H1 (cell line): ENCODE measurements at regions not wholly inside any gene's neighbourhood (a gene's known extent, or its start where the extent isn't known, plus 50 kb on each side); places are given as distances from the start of the nearest gene placed in this dataset.

Source experiments
- ATF3 ChIP-seq: IDR thresholded peaks from 2 replicates; pipeline ENCODE4 v1.6.1; 2011; ENCODE audit warnings: low read depth, mild to moderate bottlenecking, low read length; ENCODE audit not compliant: insufficient read depth
- CBX5 ChIP-seq: fragments of 300-800, 300-1000 bp; sonication (generic); IDR thresholded peaks from 2 replicates; pipeline ENCODE4 v1.7.1; 2016; ENCODE audit warnings: antibody characterized with exemption, low read length, low read depth
- CHD7 ChIP-seq: fragments of 300-600 bp; sonication (generic); IDR thresholded peaks from 2 replicates; pipeline ENCODE4 v1.7.1; 2012; ENCODE audit warnings: low read length, moderate library complexity, mild to moderate bottlenecking, inconsistent platforms; ENCODE audit not compliant: insufficient replicate concordance
- POLR2A ChIP-seq, 2 experiments: IDR thresholded peaks; 1 replicate in 1 of 2; 2 replicates in 1 of 2; pipeline ENCODE4 v1.6.1; 2011; ENCODE audit warnings: low read depth in 2 of 2, low read length in 2 of 2, mild to moderate bottlenecking in 2 of 2; ENCODE audit errors: control extremely low read depth in 1 of 2
- RFX5 ChIP-seq: IDR thresholded peaks from 2 replicates; pipeline ENCODE4 v1.6.1; 2011; ENCODE audit warnings: low read depth, low read length, improper control_type of control experiment, borderline replicate concordance
- SIN3A ChIP-seq, 2 experiments: IDR thresholded peaks in 1 of 2; conservative IDR thresholded peaks in 1 of 2; 2 replicates each; pipeline ENCODE4 v1.6.1; 2011 to 2012; ENCODE audit warnings: low read length in 2 of 2, improper control_type of control experiment in 1 of 2, low read depth in 1 of 2, mild to moderate bottlenecking in 1 of 2
- USF2 ChIP-seq: IDR thresholded peaks from 2 replicates; pipeline ENCODE4 v1.6.1; 2011; ENCODE audit warnings: low read length, improper control_type of control experiment
- ZNF274 ChIP-seq: IDR thresholded peaks from 2 replicates; pipeline ENCODE4 v1.7.0; 2012; ENCODE audit warnings: low read length, borderline replicate concordance; ENCODE audit errors: extremely low read depth

- TF ChIP-seq CHD7 (no peak), SIN3A (conservative IDR thresholded peaks at IDR 0.05 in 1 of 2, IDR thresholded peaks at IDR 0.05 in 1 of 2; ENCODE audit: low read depth in 1 of 2, low read length in 2 of 2) (no peak), USF2 (no peak), RFX5 (no peak), ATF3 (no peak), ZNF274 (no peak), POLR2A (IDR thresholded peaks at IDR 0.05; ENCODE audit: control extremely low read depth in 1 of 2, low read depth in 2 of 2, low read length in 2 of 2) (no peak), CBX5 (no peak)
These were observed 417.5 kb upstream of the HS6ST1 start (continued) for GRCh38 chr2:128736046-128736688.
